Type B pancreatic cell (in vitro differentiated cells): ENCODE measurements at regions not wholly inside any gene's neighbourhood (a gene's known extent, or its start where the extent isn't known, plus 50 kb on each side); places are given as distances from the start of the nearest gene placed in this dataset.

Experiments
- DNase-seq: peaks from one replicate; pipeline ENCODE4 v3.0.0; 2021; ENCODE audit warnings: mixed read lengths; ENCODE audit not compliant: unreplicated experiment; ENCODE audit errors: extremely low spot score
- H3K27ac Mint-ChIP-seq: 2 replicates; pipeline ENCODE4 v1.8.0; 2021; ENCODE audit warnings: mild to moderate bottlenecking, mixed read lengths
- H3K27me3 Mint-ChIP-seq: 2 replicates; pipeline ENCODE4 v1.8.0; 2021; ENCODE audit warnings: mixed read lengths
- H3K36me3 Mint-ChIP-seq: 2 replicates; pipeline ENCODE4 v1.8.0; 2021; ENCODE audit warnings: mixed read lengths
- H3K4me1 Mint-ChIP-seq: one replicate; pipeline ENCODE4 v1.8.0; 2021; ENCODE audit warnings: mixed read lengths; ENCODE audit not compliant: unreplicated experiment
- H3K4me3 Mint-ChIP-seq: 2 replicates; pipeline ENCODE4 v1.8.0; 2021; ENCODE audit warnings: mild to moderate bottlenecking, mixed read lengths
- H3K9me3 Mint-ChIP-seq: 2 replicates; pipeline ENCODE4 v1.8.0; 2021; ENCODE audit warnings: mixed read lengths
- TF ChIP-seq, protein P1 (sequence below): fragments of 200-600 bp; sonication (generic); conservative IDR thresholded peaks from 2 replicates; pipeline ENCODE4 v1.5.0; 2021; ENCODE audit warnings: antibody characterized with exemption, mild to moderate bottlenecking

DNA sequence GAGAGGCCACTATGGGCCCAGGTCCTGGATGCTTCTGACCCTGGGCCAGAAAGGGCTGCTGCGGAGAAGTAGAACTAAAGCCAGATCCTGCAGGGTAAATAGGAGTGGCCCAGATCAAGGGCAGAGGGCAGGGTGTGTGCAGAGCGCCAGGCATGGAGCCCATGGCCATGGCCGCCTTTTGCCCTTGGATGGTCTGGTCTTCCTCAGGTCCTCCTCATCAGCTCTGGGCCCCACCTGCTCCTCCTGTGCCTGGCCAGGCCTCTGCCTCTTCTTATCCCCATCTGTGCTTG lies 277.6 kb downstream of the BRD1 start:
- H3K9me3 Mint-ChIP-seq = no peaks in the 10 kb centered on the region
- TF ChIP-seq, protein P1, sequence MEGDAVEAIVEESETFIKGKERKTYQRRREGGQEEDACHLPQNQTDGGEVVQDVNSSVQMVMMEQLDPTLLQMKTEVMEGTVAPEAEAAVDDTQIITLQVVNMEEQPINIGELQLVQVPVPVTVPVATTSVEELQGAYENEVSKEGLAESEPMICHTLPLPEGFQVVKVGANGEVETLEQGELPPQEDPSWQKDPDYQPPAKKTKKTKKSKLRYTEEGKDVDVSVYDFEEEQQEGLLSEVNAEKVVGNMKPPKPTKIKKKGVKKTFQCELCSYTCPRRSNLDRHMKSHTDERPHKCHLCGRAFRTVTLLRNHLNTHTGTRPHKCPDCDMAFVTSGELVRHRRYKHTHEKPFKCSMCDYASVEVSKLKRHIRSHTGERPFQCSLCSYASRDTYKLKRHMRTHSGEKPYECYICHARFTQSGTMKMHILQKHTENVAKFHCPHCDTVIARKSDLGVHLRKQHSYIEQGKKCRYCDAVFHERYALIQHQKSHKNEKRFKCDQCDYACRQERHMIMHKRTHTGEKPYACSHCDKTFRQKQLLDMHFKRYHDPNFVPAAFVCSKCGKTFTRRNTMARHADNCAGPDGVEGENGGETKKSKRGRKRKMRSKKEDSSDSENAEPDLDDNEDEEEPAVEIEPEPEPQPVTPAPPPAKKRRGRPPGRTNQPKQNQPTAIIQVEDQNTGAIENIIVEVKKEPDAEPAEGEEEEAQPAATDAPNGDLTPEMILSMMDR = no peak
- peaks cover 2% of the 10 kb centered on the region for H3K27me3 Mint-ChIP-seq
- H3K4me1 Mint-ChIP-seq = peaks cover 12% of the 10 kb centered on the region
- no peak overlapping the region for H3K27ac Mint-ChIP-seq
- DNase-seq = no peak
- H3K4me3 Mint-ChIP-seq = peak overlapping the region; percentile 32
- H3K36me3 Mint-ChIP-seq = no peaks in the 10 kb centered on the region

DNA sequence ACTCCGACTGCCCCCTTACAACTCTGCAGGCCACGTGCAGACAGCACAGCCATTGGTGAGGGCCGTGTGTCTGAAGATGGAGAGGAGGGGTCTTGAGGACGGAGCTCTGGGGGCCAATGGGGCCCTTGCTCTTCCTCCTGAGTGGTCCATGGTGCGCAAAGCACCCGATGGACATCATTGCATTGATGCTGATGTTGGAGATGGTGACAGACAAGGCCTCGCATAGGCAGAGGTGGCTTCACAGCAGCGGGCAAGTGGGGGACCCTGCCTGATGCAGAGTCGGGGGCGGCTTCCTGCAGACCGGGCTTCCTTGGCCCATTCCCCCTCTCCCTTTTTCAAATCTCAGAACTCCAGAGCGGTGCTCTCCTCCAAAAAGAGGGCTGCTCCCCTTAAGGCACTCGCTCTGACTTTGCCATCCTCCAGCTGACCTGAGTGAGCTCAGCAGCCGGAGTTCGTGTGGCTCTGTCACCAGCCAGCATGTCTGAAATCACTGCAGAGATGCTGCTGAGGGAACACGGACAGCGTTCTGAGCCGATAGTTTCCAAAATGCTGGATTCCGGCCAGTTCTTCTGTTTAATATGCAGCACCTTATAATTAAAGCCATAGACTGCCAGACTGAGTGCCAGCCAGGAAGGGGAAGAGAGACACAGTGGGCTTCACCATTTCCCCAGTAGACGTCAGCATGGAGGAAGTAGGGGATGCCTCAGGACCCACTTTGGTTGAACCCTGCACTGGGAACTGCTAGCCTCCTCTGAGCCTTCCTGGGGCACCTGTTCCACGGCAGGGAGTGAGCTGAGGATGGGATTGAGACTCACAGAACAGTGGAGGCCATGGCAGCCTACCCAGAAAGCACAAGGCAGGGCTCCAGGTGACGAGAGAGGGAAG lies 278.2 kb downstream of the BRD1 start:
- Mint-ChIP-seq H3K27me3 (peaks cover 6% of the 10 kb centered on the region), H3K27ac (peak overlapping the region; percentile 100), H3K9me3 (peaks cover 2% of the 10 kb centered on the region), H3K4me1 (peaks cover 12% of the 10 kb centered on the region), H3K36me3 (no peaks in the 10 kb centered on the region), H3K4me3 (no peak overlapping the region)
- TF ChIP-seq, protein P1 = no peak
- DNase-seq = no peak

DNA sequence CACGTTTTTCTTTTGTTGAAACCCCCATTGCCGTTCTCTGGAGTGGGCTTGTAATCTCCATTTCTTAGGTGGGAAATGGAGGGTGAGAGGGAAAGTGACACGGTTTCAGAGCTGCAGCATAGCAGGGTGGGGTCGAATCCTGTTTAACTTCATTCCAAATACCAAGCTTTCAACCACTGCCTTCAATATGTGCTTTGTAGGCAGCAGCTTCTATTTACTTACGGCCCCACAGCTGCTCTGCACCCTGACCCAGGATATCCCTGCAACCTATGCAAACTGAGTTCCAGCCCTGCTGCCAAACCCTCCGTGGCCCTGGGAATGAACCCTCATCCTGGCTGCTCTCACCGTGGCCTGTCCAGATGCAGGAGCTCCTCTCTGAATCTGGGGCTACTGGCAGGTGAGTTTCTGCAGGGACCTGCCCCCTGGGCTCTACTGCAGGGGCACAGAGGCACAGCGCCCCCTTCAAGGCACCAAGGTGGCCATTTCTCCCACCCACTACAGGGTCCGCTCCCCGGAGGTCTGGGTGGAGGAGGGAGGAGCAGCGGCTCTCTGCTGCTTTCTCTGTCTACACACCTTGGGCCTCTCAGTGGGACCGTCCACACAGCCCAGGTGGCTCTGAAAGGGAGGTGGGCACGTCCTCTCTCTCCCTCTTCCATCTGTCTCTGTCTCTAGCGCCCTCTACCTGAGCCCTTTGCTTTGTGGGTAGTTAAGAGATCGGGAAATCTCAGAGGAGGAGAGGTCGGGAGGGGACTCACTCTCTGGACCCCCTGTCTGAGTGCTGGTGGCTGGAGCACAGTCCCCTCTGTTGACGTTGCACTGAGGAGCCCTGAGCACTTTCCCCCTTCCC lies 279.1 kb downstream of the BRD1 start:
- peak overlapping the region; percentile 100 for H3K27ac Mint-ChIP-seq
- TF ChIP-seq, protein P1 = no peak
- H3K4me3 Mint-ChIP-seq = peak overlapping the region; percentile 83
- DNase-seq = no peak
- peaks cover 20% of the 10 kb centered on the region for H3K4me1 Mint-ChIP-seq
- peaks cover 7% of the 10 kb centered on the region for H3K9me3 Mint-ChIP-seq
- H3K27me3 Mint-ChIP-seq = peaks cover 11% of the 10 kb centered on the region
- no peaks in the 10 kb centered on the region for H3K36me3 Mint-ChIP-seq

DNA sequence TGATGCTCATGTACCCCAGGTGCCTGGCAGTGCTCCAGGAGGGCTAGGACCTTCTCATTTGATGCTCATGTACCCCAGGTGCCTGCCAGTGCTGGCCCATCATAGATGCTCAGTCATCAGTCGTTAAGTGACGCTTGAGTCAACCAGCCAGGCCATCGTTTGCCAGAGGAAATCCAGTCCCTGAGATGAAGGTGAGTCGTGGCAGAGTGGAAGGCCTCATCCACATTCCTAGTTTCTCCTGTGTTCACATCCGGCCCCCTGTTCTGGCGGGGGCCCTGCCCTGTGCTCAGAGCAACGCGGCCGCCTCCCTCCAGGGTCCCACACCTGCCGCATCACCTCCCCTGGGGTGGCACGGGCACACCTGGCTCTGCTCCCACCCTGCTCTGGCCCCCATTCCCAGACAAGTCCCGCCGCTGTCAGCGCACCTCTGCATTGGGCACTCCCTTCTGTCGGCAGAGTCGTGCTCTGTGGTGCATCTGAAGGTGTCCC lies 279.9 kb downstream of the BRD1 start:
- Mint-ChIP-seq H3K36me3 (no peaks in the 10 kb centered on the region), H3K9me3 (peaks cover 7% of the 10 kb centered on the region), H3K4me3 (peak overlapping the region; percentile 83), H3K27ac (peak overlapping the region; percentile 100), H3K4me1 (peaks cover 20% of the 10 kb centered on the region), H3K27me3 (peaks cover 13% of the 10 kb centered on the region)
- no peak for DNase-seq
- TF ChIP-seq, protein P1 = no peak

DNA sequence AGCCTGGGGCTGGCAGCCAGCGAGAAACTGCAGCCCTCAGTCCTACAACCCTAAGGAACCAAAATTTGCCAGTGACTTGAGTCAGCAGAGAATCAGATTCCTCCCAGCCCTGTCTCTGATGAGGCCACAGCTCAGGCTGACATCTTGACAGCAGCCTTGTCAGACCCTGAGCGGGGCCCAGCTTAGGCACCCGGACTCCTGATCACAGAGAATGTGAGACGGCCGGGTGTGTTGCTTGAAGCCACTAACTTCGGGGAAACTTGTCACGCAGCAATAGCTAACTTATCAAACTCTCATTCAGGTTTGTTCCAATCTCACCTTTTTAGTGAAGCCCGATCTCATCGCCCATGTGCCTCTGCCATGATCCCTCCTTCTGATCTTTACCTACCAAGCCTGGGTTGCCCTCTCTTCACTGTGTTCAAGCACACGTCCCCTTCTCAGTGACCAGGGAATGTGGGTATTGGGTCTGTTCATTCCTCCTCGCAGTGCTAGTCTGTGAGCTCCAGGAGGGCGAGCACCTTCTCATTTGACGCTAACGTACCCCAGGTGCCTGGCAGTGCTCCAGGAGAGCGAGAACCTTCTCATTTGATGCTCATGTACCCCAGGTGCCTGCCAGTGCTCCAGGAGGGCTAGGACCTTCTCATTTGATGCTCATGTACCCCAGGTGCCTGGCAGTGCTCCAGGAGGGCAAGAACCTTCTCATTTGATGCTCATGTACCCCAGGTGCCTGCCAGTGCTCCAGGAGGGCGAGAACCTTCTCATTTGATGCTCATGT lies 280.7 kb downstream of the BRD1 start:
- TF ChIP-seq, protein P1 = no peak
- Mint-ChIP-seq H3K27me3 (peaks cover 15% of the 10 kb centered on the region), H3K27ac (peak overlapping the region; percentile 61), H3K4me3 (peak overlapping the region; percentile 44), H3K4me1 (peaks cover 16% of the 10 kb centered on the region), H3K36me3 (no peaks in the 10 kb centered on the region), H3K9me3 (peaks cover 7% of the 10 kb centered on the region)
- no peak for DNase-seq
